GM19397 (cell line): ENCODE measurements at regions not wholly inside any gene's neighbourhood (a gene's known extent, or its start where the extent isn't known, plus 50 kb on each side); places are given as distances from the start of the nearest gene placed in this dataset.

Experiments used
- ATAC-seq: cut with Tn5 transposase; IDR thresholded peaks from one replicate; pipeline ENCODE4 v1.9.1; 2021; ENCODE audit warnings: mild to moderate bottlenecking, moderate library complexity; ENCODE audit not compliant: unreplicated experiment

DNA sequence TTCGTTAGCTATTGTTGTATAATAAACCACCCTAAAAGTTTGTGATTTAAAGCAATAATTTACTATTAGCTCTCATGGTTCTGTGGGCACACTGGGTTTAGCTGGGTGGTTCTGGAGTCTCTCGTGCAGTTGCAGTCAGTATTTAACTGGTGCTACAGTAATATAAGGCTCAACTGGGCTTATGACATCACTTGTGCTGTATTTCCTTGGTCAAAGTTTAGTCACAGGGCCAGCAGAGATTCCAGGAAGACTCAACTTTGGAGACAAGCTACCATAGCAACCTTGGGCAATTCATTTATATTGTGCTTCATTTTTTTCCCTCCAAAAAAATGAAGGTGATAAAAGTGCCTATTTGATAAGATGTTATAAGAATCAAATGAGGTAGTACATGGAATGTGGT is 204.2 kb upstream of the GUCY1A2 start:
- no peak for ATAC-seq

DNA sequence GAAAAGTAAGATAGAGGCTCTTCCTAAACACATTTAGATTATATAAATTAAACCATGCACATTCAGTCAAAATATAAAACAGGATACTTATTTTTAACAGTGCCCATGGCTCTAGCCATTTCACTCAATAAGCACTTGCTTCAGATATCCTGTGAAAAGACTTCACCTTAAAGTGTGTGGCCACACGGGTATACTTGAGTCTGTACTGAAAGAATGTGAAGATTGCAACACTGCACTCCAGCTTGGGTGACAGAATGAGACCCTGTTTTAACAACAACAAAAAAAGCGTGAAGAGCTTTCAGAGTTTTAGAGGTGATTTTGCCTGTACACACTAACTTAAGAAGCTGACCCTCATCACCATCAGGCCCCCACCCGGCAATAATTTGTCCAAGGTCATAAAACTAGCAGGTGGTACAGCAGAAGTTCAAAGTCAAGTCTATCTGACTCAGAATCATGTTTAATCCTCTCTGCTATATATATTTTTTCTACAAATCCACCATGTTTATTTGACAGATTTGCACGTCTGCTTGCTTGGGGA is 203.5 kb upstream of the GUCY1A2 start:
- ATAC-seq = no peak

DNA sequence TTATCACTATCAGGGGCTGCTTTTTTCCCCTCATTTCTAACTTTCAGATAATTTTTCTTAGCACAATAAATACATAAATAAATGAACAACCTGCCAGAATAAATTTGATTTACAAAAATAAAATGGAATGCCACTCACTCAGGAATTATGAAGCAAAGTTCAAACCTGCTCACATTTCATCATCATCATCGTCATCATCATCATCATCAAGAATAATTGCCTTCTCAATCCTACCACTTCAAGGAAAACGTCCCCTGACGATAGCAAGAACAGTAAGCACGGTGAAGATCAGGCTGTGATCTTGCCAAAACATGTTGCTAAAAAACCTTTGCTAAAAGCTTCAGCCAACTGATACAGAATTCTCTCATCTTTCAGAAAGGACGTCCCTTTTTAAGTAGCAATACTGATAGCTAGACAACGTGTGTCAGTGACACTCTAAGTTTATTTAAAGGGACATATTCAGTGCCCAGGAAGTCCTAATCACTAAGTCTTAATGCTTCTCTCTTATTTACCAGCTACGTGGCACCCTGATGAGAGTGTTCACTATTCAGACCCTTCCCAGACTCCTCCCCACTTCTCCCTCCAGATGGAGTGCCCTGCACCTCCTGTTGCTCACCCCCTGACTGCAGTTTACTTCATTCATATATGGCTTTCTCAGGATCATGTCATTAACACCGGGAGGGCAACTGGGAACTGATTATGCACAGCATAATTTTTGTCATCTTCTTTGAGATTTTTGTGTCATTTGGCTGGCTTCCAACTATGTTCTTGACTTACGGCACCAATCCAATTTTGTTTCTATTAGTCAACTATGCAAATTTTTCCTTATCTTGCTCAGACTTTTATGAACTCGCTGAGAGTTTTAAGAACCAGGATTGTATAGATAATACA is 200.1 kb upstream of the GUCY1A2 start:
- ATAC-seq = no peak

DNA sequence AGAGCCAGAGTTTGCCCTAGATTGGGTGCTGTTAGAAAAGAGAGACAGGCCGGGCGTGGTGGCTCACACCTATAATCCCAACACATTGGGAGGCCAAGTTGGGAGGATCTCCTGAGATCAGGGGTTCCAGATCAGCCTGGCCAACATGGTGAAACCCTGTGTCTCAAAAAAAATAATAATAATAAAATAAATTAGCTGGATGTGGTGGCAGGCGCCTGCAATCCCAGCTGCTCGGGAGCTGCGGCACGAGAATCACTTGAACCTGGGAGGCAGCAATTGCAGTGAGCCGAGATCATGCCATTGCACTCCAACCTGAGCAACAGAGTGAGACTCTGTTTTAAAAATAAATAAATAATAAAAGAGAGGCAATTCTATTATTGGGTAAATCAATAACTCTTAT is 199.2 kb upstream of the GUCY1A2 start:
- ATAC-seq = no peak

DNA sequence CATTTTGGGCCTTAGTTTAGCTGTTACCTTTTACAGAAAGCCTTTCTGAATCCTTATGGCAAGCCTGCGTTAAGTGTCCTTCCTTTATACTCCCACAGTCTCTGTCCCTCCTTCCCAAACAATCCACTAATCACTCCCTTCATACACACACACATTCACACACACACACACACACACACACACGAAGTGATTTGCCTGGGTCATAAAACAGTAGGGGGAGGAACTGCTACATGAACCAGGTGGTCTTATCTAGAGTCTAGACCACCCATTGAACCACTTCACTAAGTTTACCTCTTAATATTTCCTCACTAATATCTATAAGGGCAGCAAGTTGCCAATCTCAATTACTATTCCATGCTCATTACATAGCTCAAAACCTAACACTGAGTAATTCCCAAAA is 196.7 kb upstream of the GUCY1A2 start:
- no peak for ATAC-seq

DNA sequence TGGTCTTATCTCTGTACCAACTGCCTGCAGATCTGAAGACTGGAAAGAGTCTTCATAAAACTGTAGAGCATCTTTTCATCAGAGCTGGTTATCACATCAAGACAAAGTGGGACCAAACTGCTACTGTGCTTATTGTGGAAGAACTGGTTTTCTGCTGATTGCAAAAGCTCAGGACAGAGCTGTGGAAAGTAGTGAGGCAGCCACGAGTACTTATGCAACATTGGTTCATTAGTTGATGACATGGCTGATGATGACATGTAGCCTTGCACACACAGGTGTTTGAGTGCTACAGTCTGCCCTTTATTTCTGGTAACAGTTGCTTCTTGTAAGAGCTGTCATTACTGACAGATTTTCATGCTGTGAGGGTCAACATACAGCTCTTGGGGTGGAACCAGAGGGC is 185.4 kb upstream of the GUCY1A2 start:
- ATAC-seq = no peak

DNA sequence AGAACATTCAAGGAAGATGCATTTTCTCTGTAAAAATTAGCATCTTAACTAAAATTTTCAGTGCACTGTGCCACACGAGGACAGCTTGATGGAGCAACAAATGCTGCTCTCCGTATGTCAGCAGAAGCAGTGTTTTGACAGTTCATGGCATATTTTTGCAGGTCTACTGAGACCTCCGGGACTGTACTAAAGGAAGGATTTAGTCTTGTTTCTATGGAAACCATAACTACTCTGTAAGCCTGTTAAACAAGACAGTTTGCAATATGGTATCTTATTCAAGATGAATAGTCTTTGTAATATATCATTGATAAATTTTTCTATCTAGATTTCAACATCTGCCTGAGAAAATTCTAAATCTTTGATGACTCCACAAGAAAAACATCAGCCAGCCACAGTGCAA is 184.0 kb upstream of the GUCY1A2 start:
- ATAC-seq = no peak

DNA sequence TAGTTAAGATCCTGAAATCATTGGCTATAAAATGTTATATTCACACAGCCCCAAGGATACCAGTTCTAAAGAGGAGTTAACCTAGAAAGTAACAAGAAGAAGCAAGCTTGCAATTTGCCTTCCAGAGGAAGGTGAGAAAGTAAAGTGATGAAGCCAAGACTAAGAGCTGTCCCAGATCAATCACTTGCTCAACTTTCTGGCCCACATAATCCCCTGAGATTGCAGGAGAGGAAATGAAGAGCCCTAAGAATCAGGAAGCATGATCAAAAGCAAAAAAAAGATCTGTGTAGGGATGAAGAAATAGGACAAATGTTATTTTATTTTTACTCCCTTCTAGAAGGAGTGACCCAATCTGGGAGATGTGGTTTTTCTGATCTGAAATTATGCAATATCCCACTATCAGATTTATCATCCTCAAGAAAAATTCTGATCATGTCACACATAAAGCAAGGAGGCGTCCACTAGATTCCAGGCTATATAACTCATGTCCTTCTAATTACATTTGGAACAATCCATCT is 180.3 kb upstream of the GUCY1A2 start:
- ATAC-seq = no peak

DNA sequence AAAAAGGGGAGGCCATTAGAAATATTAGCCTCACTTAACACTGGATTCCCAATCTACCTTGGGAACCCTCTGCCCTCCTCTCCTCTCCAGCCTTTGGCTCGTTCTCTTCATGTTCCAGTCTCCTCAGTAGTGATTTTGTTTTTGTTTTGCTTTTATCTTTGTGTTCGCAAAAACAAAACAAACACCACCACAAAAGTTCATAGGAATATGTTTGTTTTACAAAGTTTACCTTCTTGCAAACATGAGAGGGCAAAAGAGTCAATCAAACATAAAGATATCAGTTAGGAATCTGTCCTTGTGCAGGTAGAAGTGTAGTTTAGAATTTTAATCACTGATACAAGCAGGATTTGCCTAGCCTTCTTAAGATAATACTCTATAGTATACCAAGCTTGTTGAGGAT is 179.7 kb upstream of the GUCY1A2 start:
- ATAC-seq = no peak

DNA sequence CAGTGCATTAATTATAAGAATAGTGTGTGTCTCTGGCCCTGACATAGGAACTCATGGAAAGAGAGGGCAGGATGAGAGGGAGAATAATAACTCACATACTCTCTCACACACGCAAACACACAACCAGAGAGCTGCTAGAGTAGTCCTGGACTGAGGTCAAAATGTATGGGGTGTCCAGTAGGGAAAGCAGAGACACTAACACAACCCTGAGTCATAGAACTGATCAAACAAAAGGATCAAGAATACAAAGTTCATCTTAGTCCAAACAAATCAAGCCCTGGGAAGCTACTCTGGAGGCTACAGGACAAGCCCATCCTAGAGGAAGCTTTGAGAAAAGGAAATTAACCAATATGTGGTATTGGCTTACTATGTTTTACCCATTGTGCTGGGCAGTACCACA is 178.5 kb upstream of the GUCY1A2 start:
- ATAC-seq = no peak

DNA sequence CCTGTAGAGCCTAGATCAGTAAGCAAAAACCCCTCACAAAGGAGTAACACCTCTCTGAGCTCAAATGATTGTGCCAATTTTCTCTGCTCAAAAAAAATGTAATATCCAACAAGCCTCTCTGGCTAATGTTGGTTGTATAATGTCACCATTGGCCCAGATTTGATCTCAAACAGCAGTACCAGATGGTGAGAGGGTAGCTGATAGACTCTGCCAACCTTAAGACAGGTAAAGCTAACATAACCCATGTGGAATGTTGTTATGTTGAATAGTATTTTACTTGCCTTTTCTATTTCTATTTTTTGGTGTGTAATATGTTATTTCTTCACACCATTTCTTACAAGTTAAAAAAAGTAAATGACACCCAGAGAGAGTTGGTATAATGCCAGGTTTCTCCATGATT is 166.7 kb upstream of the GUCY1A2 start:
- ATAC-seq = no peak

DNA sequence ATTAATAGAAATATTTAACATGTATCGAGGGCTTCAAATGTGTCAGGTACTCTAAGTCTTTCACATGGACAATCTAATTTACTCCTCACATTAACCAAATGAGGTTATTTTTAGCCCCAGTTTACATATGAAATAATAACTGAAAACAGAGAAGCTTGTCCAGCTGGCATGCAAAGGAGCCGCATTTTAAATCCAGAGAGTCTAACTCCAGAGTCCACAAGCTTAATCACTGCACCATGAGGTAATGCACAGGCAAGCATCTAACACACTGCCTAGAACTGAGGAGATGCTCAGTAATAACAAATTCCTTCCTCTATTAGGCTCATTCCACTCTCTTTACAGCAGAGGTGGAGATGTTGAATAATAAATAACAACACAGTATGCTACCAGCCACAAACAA is 165.7 kb upstream of the GUCY1A2 start:
- no peak for ATAC-seq

DNA sequence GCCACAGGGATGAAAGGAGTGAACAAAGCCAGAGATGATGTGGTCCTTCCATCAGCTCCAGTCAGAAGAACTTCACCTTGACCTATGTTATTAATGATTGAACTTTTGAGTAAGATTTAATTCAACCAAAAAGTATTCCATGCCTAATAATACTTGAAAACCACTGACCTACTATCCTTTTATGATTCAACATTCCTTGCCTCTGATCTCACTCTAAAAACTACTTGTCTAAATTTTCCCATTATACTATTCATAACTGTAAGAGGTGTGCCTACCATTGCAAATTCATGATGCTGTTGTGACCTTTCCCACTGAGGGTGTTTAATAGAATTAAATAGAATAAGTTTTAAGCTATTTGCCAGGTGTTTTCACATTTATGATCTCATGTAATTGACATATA is 164.7 kb upstream of the GUCY1A2 start:
- no peak for ATAC-seq

DNA sequence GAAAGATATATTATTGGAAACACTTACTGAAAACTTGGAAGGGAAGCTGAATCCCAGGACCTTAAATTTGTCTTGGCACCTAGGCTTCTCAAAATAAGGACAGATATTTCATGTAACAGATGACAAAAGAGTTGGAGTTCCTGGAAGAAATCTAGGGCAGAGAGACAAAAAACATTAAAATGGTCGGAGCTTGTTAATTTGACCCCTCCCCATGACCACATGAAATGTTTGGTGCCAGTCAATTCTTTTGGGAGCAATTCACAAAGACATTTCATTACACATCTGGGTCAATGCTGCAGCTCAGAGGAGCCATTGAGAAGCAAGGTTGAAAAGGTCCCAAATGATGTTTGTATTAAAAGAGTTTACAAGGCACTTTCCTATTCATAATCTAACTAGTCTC is 162.0 kb upstream of the GUCY1A2 start:
- no peak for ATAC-seq

DNA sequence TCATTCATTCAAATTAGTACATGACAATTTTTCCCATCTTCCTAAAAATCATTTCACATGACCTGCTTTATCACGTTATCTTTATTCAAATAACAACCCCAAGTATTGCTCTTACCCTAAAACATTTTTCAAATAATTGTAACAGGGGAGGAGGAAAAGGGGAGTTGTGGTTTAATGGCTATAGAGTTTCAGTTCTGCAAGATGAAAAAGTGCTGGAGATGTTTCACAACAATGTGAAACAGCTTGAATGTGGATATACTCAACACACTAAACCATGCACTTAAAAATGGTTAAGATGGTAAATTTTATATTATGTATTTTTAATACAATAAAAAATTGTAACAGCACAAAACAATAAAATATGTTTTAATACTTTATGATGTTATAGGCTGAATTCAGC is 161.6 kb upstream of the GUCY1A2 start:
- ATAC-seq = no peak

DNA sequence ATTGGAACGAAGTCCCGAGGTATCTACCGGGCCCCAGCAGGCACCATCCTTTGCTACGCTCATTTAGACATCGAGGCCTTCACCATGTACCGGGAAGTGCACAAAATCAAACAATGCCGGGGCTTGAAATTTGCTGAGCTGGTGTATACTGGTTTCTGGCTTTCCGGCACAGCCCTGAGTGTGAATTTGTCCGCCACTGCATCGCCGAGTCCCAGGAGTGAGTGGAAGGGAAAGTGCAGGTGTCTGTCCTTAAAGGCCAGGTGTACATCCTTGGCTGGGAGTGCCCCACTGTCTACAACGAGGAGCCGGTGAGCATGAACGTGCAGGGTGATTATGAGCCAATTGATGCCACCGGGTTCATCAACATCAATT is 158.8 kb upstream of the GUCY1A2 start:
- ATAC-seq = no peak

DNA sequence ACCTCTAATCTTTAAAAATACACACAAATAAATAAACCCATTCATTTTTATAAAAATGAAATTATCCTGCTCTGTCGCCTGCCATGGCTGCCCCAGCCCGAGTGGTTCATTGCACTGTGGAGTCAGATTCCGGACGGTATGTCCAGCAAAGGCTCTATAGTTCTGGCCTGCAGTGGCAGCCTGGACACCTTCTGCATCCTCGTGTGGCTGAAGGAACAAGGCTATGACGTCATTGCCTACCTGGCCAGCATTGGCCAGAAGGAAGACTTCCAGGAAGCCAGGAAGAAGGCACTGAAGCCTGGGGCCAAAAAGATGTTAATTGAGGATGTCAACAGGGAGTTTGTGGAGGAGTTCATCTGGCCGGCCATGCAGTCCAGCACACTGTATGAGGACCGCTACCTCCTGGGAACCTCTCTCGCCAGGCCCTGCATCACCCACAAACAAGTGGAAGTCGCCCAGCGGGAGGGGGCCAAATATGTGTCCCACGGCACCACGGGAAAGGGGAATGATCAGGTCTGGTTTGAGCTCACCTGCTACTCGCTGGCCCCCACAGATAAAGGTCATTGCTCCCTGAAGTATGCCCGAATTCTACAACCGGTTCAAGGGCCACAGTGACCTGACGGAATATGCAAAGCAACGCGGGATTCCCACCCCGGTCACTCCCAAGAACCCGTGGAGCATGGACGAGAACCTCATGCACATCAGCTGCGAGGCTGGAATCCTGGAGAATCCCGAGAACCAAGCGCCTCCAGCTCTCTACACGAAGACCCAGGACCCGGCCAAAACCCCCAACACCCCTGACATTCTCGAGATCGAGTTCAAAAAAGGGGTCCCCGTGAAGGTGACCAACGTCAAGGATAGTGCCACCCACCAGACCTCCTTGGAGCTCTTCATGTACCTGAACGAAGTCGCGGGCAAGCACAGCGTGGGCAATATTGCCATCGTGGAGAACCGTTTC is 158.2 kb upstream of the GUCY1A2 start:
- ATAC-seq = no peak

DNA sequence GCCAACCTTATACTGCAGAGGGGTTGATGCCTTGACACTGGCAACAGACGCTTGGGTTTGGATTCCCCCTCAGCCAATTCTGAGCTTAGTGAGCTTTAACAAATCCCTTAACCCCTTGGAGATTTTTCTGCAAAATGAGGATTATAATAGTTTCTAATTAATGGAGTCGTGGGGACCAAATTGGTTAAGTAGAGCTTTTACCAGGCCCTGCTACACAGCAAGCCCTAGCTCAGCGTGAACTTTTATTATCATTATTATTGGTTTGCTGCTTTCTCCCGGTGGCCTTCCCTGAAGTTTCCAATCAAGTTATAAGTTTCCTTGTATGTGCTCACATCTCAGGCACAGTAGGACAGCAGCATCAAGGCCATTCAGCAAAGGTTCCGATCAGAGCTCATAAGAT is 156.6 kb upstream of the GUCY1A2 start:
- ATAC-seq = no peak

DNA sequence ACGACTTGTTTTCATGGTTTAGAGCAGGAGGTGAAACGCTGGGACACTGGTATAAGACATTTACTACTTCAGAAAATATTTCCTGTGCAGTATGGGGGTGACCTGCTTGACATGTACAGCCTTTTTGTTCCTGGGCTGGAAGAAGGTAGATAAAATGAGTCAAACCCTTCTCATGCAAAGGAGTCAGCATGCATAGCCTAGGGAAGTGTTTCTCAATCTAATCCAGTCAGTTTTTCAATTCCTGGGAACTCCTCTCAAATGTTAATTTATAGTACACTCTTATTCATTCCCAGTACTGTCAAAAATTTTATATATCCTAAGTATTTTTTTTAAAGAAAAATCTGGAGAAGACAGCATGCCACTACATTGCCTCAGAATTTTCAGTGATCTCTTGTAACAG is 154.7 kb upstream of the GUCY1A2 start:
- no peak for ATAC-seq

DNA sequence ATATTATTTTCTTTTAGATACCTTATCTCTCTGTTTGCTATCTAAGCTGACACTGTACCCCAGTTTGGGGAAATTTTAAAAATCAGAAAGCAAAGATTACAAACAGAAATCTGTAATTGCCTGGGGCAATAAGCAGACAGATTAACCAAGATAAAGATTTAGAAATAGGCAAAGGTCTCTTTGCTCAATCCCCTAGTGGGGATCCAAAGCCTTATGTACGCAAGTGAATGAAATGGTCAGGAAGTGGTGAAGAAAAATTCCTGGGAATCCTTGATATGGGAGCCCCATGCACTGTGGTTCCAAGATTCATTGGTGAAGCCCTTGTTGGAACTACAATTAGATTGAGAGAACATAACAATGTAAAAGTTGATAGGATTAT is 139.5 kb upstream of the GUCY1A2 start:
- ATAC-seq = no peak

DNA sequence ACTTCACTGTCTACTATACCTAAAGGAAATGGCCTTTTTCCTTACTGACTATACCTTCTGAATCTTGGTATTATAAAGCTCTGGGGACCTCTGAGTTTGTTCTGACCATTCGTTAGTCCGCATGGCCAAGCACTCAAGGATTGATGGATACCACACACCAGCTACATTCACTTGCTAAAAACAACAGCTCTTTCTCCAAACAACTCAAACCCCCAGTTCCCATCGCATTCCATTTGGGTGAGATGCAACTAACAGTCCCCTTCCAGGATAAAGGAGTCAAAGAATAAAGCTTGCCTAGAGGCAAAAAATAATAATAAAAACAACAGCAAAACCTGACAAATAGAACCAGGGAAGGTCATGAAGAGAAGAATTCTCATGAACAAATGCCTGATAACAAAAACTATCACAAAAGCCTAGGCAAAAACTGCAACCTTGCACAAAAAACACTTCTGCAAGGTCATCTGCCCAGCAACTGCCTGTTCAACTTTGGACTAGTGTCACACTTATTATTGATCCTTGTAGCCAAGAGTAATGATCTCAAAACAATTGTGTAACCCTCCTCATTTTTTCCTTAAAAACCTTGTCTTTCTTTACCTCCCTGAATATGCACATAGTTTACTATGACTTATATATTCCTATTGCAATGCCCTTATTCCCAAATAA is 139.0 kb upstream of the GUCY1A2 start:
- no peak for ATAC-seq
